ENCODE measurements at regions not wholly inside any gene's neighbourhood (a gene's known extent, or its start where the extent isn't known, plus 50 kb on each side); places are given as distances from the start of the nearest gene placed in this dataset.

- ATAC-seq (no peak), DNase-seq (no peak)
- Histone ChIP-seq H3K9me3 (ENCODE audit: low read length) (no peaks in the 10 kb centered on the region), H3K4me2 (ENCODE audit: low read length) (no peak overlapping the region), H3K4me3 (ENCODE audit: low read length) (no peak overlapping the region), H4K20me1 (ENCODE audit: low read length) (no peaks in the 10 kb centered on the region), H2AFZ (ENCODE audit: low read length) (no peak overlapping the region), H3K4me1 (ENCODE audit: insufficient read depth, low read length) (no peaks in the 10 kb centered on the region), H3K9ac (ENCODE audit: low read length) (no peak overlapping the region), H3F3A (ENCODE audit: low read length, unreplicated experiment) (no peaks in the 10 kb centered on the region), H3K79me2 (ENCODE audit: low read length) (no peaks in the 10 kb centered on the region), H3K36me3 (ENCODE audit: low read depth, low read length) (no peaks in the 10 kb centered on the region), H3K27ac (ENCODE audit: low read length) (no peak overlapping the region), H3K27me3 (ENCODE audit: low read length) (no peaks in the 10 kb centered on the region), H3K9me2 (replicated peaks; ENCODE audit: low read length) (no peaks in the 10 kb centered on the region)
- intact Hi-C loops (cut with micrococcal nuclease) = no loop called here
- TF ChIP-seq EZH2phosphoT487 (IDR thresholded peaks at IDR 0.05; ENCODE audit: borderline replicate concordance, low read length) (no peak), CTCF (conservative IDR thresholded peaks at IDR 0.05; ENCODE audit: low read depth, low read length) (no peak), EZH2 (IDR thresholded peaks at IDR 0.05; ENCODE audit: low read length, unreplicated experiment) (no peak)
- CTCF ChIA-PET = no interaction called here
- POLR2A ChIA-PET (ENCODE audit: unreplicated experiment) = no interaction called here
- BruUV-seq (replicated peaks) = no TSS peak
Observed at GRCh38 chr4:170743633-170744032, 653.9 kb upstream of the AADAT start.

GRCh38 chr4:170741856-170742255, 652.1 kb upstream of the AADAT start:
- BruUV-seq (replicated peaks) = no TSS peak

GRCh38 chr4:170736710-170737109, 647.0 kb upstream of the AADAT start:
- no peaks in the 10 kb centered on the region for H3K4me1 ChIP-seq (ENCODE audit: insufficient read depth, low read length)
- DNase-seq (peak; percentile 17), ATAC-seq (no peak)
- H3K4me3 ChIP-seq (ENCODE audit: low read length) = no peak overlapping the region
- H4K20me1 ChIP-seq (ENCODE audit: low read length) = no peaks in the 10 kb centered on the region
- BruUV-seq (replicated peaks) = no TSS peak
- no peaks in the 10 kb centered on the region for H3K27me3 ChIP-seq (ENCODE audit: low read length)
- H3K27ac ChIP-seq (ENCODE audit: low read length) = no peak overlapping the region
- H3K36me3 ChIP-seq (ENCODE audit: low read depth, low read length) = no peaks in the 10 kb centered on the region
- no peaks in the 10 kb centered on the region for H3F3A ChIP-seq (ENCODE audit: low read length, unreplicated experiment)
- POLR2A ChIA-PET (ENCODE audit: unreplicated experiment) = no interaction called here
- no peaks in the 10 kb centered on the region for H3K9me2 ChIP-seq (replicated peaks; ENCODE audit: low read length)
- CTCF ChIA-PET = no interaction called here
- no peaks in the 10 kb centered on the region for H3K79me2 ChIP-seq (ENCODE audit: low read length)
- H3K9ac ChIP-seq (ENCODE audit: low read length) = no peak overlapping the region
- intact Hi-C loops (cut with micrococcal nuclease) = no loop called here
- H2AFZ ChIP-seq (ENCODE audit: low read length) = no peak overlapping the region
- no peak for TF ChIP-seq CTCF (conservative IDR thresholded peaks at IDR 0.05; ENCODE audit: low read depth, low read length)
- TF ChIP-seq EZH2phosphoT487 (IDR thresholded peaks at IDR 0.05; ENCODE audit: borderline replicate concordance, low read length) = no peak
- TF ChIP-seq EZH2 (IDR thresholded peaks at IDR 0.05; ENCODE audit: low read length, unreplicated experiment) = no peak
- no peaks in the 10 kb centered on the region for H3K9me3 ChIP-seq (ENCODE audit: low read length)
- H3K4me2 ChIP-seq (ENCODE audit: low read length) = no peak overlapping the region

More at GRCh38 chr4:170741856-170742255, 652.1 kb upstream of the AADAT start:
- CTCF ChIA-PET = no interaction called here
- POLR2A ChIA-PET (ENCODE audit: unreplicated experiment) = no interaction called here
- DNase-seq (no peak), ATAC-seq (no peak)
- intact Hi-C loops (cut with micrococcal nuclease) = loop anchor here (1.0 kb wide), 1 partner anchor 10 kb away; no protein-coding TSS in a partner anchor
- no peak overlapping the region for H3K4me2 ChIP-seq (ENCODE audit: low read length)
- H3K27ac ChIP-seq (ENCODE audit: low read length) = no peak overlapping the region
- H3F3A ChIP-seq (ENCODE audit: low read length, unreplicated experiment) = no peaks in the 10 kb centered on the region
- no peak overlapping the region for H2AFZ ChIP-seq (ENCODE audit: low read length)
- no peak overlapping the region for H3K4me3 ChIP-seq (ENCODE audit: low read length)
- no peaks in the 10 kb centered on the region for H3K79me2 ChIP-seq (ENCODE audit: low read length)
- no peaks in the 10 kb centered on the region for H3K9me2 ChIP-seq (replicated peaks; ENCODE audit: low read length)
- no peaks in the 10 kb centered on the region for H3K9me3 ChIP-seq (ENCODE audit: low read length)
- no peak overlapping the region for H3K9ac ChIP-seq (ENCODE audit: low read length)
- H4K20me1 ChIP-seq (ENCODE audit: low read length) = no peaks in the 10 kb centered on the region
- H3K36me3 ChIP-seq (ENCODE audit: low read depth, low read length) = no peaks in the 10 kb centered on the region
- no peak for TF ChIP-seq EZH2phosphoT487 (IDR thresholded peaks at IDR 0.05; ENCODE audit: borderline replicate concordance, low read length)
- H3K4me1 ChIP-seq (ENCODE audit: insufficient read depth, low read length) = no peaks in the 10 kb centered on the region
- H3K27me3 ChIP-seq (ENCODE audit: low read length) = no peaks in the 10 kb centered on the region
